HG02678 (cell line): ENCODE measurements at regions not wholly inside any gene's neighbourhood (a gene's known extent, or its start where the extent isn't known, plus 50 kb on each side); places are given as distances from the start of the nearest gene placed in this dataset.
"Not testable (repeated sequence)": the region's sequence is repeated elsewhere in the genome, so short reads cannot be mapped to it uniquely, and the experiment has no call there.

Experiments
- ATAC-seq: cut with Tn5 transposase; IDR thresholded peaks from one replicate; pipeline ENCODE4 v1.9.1; 2021; ENCODE audit warnings: mild to moderate bottlenecking, moderate library complexity; ENCODE audit not compliant: unreplicated experiment

GRCh38 chr3:17915341-17915740 lies 172.9 kb upstream of the TBC1D5 start:
- ATAC-seq, result no peak

- ATAC-seq, result no peak
These were observed 170.9 kb upstream of the TBC1D5 start for GRCh38 chr3:17913359-17913758.

DNA sequence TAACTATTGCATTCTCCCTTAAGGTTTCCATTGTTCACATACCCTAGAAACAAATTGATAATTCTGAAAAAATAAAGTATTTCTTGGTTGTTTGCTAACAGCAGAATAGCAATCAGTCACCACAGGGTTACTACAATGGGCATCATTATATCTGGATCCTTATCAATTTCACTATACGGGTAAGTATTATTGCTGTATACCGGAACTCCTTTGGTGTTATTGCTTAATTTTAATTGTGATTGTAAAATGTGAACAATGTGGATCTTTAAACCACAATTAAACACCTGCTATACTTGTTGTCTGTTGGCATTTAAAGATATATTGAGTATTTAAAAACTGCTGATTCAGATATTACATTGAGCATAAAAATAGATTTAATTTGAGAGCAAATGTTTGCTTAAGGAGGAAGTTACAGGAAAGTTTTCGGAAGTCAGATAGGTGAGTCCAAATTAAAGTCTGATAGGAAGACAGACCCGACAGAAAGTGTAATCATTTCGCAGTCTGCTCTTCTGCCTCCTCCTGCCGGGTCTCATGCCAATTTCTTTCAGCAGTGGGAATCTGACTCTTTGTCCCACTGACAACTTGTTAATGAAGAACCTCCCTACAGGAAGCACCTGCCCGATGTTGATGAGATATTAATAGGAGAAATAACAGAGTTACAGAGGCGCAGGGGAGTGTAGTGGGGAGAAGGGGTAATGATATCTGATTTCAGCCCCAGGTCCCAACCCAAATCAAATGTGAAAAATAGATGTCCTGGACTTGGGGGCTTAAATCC lies 169.7 kb upstream of the TBC1D5 start:
- no peak for ATAC-seq

- no peak for ATAC-seq
These were observed 168.5 kb upstream of the TBC1D5 start for GRCh38 chr3:17910922-17911321.

DNA sequence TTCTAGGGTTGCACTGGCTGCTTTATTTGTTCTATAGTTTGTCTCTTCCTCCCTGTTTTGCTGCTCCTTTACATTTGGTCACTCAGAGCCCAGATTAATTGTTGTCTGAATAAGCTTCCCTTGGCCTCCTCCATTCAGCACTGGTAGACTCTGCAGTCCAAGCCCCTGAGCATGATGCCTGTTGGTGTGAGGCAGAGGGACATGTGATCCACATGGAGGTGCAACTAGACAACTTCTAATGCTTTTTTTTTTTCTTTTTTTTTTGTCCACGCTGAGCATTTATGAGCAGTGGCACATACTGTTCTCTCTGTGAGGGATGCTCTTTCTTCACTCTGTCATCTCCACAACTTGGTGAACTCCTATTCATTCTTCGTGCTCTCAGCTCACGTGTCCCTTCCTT lies 167.3 kb upstream of the TBC1D5 start:
- no peak for ATAC-seq

- no peak for ATAC-seq
These were observed 166.2 kb upstream of the TBC1D5 start for GRCh38 chr3:17908399-17909191.

DNA sequence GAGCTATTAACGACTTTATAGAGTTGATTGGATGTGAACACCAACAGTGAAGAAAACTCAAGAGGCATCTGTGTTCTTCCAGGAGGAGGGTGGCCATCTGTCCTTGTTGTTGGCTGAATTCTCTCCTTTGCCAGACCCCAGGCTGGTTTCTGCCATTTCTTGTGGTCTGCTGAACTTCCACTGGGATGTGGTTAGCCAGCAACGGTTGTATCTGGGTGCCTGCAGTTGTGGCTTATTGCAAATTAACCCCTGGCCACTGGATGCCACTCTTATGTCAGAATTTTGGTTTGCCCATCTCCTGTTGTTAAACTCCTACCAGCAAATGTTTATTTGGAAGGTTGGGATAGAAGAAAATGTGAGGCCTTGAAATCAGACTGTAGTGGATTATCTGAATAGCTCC lies 163.6 kb upstream of the TBC1D5 start:
- no peak for ATAC-seq

DNA sequence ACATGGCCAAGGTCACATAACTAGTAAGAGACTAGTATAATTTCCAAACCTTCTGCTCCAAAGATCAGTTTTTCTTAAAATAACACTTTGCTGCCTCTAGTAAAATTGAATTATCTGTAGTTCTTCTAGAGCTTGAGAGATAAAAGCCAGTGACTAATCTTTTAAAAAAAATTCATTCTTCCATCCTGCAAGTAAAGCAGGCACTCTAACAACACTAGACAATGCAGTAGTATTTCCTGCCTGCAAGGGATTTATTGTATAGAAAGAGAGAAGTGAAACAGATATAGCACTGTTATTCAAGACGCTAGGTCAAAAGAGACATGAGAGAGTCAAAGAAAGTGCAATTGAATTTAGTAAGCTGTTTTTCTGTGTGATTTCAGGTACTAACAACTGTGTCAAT lies 159.5 kb upstream of the TBC1D5 start:
- no peak for ATAC-seq

- ATAC-seq, result peak; percentile 70
These were observed 152.1 kb upstream of the TBC1D5 start for GRCh38 chr3:17894434-17895060.

GRCh38 chr3:17891139-17891856 lies 148.9 kb upstream of the TBC1D5 start:
- no peak for ATAC-seq

GRCh38 chr3:17885986-17886385 lies 143.6 kb upstream of the TBC1D5 start:
- no peak for ATAC-seq

DNA sequence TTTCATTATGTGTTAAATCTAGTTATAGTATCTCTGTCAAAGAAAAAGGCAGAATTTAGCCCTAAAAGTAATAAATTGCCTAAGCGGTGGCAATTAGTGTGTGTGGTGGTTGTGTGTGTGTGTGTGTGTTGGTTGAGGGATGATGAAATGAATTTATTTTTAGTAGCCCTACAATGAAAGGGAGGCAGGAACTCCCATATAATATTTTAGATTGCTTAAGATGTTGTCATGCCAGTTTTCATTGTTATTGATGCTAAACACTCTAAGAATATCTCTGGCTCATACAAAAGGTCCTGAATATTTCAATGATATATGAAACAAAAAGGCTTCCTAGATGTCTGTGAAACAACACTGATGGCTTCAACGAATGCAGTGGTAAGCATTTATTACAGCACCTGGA lies 140.6 kb upstream of the TBC1D5 start:
- no peak for ATAC-seq

GRCh38 chr3:17877299-17877698 lies 134.9 kb upstream of the TBC1D5 start:
- no peak for ATAC-seq

DNA sequence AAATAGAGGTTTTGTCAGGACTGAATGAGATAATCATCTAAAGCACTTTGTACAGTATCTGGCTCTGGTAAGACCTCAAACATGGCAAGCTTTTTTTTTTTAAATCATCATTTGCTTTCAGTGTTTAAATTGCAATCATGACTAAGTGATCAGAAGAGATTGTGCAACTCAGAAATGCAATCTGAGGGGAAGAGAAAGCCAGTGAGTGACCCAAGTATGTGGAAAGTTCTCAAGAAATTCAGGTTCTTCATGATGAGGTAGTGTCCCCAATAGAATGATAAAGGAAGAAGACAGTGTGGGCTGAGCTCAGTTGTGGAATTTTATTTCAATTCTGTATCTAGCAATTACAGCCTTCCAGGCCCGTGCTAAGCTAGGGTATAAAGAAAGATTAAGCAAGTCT lies 132.2 kb upstream of the TBC1D5 start:
- no peak for ATAC-seq

GRCh38 chr3:17872457-17872856 lies 130.0 kb upstream of the TBC1D5 start:
- ATAC-seq, result no peak

- ATAC-seq, result no peak
These were observed 123.2 kb upstream of the TBC1D5 start for GRCh38 chr3:17865631-17866030.

GRCh38 chr3:17861476-17861875 lies 119.0 kb upstream of the TBC1D5 start:
- no peak for ATAC-seq

GRCh38 chr3:17860840-17861471 lies 118.5 kb upstream of the TBC1D5 start:
- ATAC-seq, result not testable (repeated sequence)

DNA sequence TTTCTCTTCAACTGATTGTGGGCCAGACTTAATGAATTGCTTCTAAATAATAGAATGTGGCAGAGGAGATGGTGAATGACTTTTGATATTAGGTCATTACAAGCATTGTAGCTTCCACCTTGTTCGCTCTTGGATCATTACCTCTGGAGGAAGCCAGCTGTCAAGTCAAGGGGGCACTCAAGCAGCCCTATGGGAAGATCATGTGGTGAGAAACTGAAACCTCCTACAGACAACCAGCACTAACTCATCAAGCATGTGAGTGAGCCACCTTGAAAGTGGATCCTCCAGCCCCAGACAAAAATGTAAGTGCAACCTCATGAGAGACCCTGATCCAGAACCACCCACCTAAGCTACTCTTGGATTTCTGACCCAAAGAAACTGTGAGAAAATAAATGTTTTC lies 109.8 kb upstream of the TBC1D5 start:
- ATAC-seq, result peak; percentile 90

DNA sequence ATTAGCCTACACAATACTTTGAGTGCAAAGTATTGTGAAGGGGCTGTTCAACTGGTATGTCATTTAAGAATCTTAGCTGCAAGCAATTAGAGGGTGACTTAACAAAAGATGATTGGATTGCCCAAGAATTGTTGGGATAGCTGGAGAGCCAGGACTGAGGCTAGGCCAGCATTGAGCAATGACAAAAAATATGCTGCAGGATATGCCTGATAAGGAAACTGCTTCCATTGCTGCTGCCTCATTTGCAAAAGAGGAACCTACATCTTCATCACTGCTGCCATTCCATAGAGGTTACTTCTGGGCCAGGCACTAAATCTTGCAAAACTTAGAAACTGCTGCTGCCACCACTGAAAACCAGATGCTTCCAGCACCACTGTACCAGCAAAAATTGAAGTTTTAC lies 108.0 kb upstream of the TBC1D5 start:
- no peak for ATAC-seq

DNA sequence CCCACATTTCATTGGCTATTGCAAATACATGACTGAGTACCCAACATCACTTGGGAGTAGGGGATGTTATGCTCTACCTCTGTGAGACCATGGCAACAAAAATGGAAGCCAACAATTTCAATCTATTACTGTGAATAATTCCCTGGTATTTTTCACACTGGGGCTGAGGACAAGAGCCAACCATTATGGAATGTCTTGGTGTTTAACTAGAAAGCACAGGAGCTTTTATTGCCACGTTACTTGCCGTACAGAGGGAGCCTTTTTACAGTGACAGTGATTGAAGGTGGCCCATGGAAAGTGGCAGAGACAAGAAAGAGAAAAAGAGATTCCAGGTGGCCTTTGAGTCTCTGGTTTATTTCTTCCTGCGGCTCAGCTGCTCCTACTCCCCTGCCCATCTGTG lies 105.7 kb upstream of the TBC1D5 start:
- ATAC-seq, result no peak
